ENCODE measurements at regions not wholly inside any gene's neighbourhood (a gene's known extent, or its start where the extent isn't known, plus 50 kb on each side); places are given as distances from the start of the nearest gene placed in this dataset.
"Not testable (repeated sequence)": the region's sequence is repeated elsewhere in the genome, so short reads cannot be mapped to it uniquely, and the experiment has no call there.

DNA sequence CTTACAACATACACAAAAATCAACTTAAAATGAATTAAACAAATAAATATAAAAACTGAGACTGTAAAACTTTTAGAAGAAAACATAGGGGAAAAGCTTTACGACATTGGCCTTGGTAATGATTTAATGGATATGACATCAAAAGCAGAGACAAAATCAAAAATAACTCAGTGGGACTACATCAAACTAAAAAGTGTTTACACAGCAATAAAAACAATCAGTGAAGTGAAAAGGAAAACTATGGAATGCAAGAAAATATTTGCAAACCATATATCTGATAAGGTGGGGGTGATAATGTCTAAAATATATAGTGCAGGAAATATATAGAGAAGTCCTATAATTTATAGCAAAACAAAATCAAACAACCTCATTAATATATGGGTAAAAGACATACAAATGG, 364.4 kb upstream of the INTU start:
- intact Hi-C loops (cut with DNase I, micrococcal nuclease): no loop called here
- no peak for DNase-seq
- no peak for ATAC-seq

DNA sequence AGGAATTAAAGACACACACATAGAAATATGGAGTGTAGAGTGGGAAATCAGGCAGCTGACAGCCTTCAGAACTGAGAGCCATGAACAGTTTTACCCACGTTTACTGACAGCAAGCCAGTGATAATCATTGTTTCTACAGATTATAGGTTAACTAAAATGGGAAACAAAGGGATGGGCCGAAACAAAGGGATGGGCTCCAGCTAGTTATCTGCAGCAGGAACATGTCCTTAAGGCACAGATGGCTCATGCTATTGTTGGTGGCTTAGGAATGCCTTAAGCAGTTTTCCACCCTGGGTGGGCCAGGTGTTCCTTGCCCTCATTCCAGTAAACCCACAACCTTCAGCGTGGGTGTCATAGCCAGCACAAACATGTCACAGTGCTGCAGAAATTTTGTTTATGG, 355.7 kb upstream of the INTU start:
- ATAC-seq: not testable (repeated sequence)

GRCh38 chr4:127284236-127284635, 348.5 kb upstream of the INTU start:
- intact Hi-C loops (cut with DNase I, micrococcal nuclease): no loop called here
- no peak for DNase-seq
- ATAC-seq: no peak

More for the DNA sequence above, 355.7 kb upstream of the INTU start:
- DNase-seq; intact Hi-C loops (cut with DNase I, micrococcal nuclease): not testable (repeated sequence)

GRCh38 chr4:127291316-127291715, 341.4 kb upstream of the INTU start:
- intact Hi-C loops (cut with DNase I, micrococcal nuclease): no loop called here
- DNase-seq (no peak), ATAC-seq (no peak)

GRCh38 chr4:127293496-127293895, 339.3 kb upstream of the INTU start:
- ATAC-seq: no peak
- intact Hi-C loops (cut with DNase I, micrococcal nuclease): no loop called here
- no peak for DNase-seq

GRCh38 chr4:127304356-127304755, 328.4 kb upstream of the INTU start:
- ATAC-seq: no peak
- intact Hi-C loops (cut with DNase I, micrococcal nuclease): no loop called here
- DNase-seq: no peak

DNA sequence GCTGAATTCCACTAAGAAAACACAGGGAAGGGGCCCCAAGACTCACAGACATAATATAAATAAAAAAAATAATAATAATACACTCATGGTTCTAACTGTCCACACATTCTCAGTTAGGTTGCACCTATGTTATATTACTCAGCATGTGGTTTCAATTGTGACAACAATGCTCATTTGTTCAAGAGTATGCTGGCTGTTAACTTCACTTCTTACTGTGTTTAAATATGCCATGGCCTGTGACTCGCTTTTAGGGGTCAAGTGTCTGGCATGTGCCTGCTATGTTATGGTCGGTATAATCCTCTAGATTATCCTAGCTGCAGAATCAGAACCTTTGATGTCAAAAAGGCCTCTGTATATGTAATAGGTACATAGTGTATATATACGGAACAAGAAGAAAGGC, 324.8 kb upstream of the INTU start:
- intact Hi-C loops (cut with DNase I, micrococcal nuclease): no loop called here
- ATAC-seq (no peak), DNase-seq (no peak)

DNA sequence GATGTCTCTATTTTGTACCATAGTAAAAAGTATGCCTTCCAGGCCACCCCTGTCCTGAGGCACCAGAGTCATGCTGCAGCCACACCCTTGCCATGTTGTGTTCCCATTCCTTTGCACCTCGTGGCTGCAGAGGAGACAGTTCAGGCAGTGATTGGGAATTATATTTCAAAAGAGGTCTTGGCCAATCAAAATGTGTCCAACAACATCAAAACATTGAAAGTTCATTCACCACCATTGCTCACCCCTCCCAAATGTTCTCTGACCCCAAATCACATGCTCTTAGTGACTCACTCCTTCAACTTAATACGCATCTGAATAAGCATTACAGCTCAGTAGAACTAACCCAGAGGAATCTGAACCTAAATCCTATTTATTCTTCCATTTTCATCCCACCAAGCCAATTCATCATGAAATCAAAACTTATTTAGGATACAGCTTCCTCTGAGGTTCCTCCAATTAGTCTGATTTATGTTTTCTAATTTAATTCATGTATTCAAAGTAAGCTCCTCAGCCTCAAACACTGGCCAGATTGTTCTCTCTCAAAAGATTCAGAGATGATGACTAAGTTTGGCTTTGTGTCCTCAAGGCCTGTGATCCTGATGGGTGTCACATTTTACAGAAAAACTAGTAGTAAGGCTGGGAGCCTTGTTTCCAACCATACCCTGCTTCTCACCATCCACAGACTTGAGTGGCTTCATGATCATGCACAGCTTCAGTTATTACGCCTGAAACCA, 323.2 kb upstream of the INTU start:
- ATAC-seq (no peak), DNase-seq (no peak)
- intact Hi-C loops (cut with DNase I, micrococcal nuclease): no loop called here

DNA sequence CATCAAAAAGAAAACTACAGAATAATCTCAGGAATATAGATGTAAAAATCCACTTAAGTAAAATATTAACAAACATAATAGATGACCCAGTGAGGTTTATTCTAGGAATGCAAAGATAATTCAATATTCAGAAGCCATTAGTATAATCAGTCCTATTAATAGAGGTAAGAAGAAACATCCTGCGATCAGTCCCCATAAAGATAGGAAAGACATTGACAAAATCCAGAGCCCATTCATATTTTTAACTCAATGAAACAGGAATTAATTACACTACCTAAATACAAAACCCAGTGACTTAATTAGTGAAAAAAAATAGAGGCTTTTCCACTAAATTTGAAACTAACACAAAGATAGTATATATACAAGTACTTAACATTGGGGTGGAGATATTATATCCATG, 321.4 kb upstream of the INTU start:
- no peak for ATAC-seq
- no peak for DNase-seq
- intact Hi-C loops (cut with DNase I, micrococcal nuclease): no loop called here

DNA sequence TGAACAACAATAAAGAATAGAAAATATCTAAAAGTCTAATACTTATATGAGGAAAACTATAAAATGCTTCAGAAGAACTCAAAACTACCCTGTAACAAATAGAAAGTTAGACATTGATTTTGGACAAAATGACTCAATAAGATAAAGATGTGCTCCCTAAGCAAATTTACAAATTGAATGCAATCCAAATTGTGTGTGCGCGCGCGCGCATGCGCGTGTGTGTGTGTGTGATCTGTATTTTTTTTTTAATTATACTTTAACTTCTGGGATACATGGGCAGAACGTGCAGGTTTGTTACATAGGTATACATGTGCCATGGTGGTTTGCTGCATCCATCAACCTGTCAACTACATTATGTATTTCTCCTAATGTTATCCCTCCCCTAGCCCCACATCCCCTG, 320.8 kb upstream of the INTU start:
- ATAC-seq (no peak), DNase-seq (no peak)
- intact Hi-C loops (cut with DNase I, micrococcal nuclease): no loop called here

DNA sequence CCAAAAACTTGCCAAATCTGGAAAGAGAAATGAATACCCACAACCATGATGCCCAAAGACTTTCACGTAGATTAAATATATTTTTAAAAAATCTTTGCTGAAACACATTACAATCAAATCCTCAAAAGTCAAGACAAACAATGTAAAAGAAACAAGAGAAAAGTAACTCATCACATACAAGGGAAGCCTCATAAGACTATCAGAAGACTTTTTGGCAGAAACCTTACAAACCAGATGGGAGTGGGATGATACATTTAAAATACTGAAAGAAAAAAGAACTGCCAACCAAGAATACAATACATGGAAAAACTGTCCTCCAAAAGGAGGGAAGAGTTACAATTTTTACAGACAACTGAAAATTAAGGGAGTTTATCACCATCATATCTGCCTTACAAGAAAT, 319.0 kb upstream of the INTU start:
- intact Hi-C loops (cut with DNase I, micrococcal nuclease): no loop called here
- DNase-seq (no peak), ATAC-seq (no peak)

- intact Hi-C loops (cut with DNase I, micrococcal nuclease): no loop called here
- ATAC-seq (no peak), DNase-seq (no peak)
These were observed 305.3 kb upstream of the INTU start for GRCh38 chr4:127327491-127327890.

DNA sequence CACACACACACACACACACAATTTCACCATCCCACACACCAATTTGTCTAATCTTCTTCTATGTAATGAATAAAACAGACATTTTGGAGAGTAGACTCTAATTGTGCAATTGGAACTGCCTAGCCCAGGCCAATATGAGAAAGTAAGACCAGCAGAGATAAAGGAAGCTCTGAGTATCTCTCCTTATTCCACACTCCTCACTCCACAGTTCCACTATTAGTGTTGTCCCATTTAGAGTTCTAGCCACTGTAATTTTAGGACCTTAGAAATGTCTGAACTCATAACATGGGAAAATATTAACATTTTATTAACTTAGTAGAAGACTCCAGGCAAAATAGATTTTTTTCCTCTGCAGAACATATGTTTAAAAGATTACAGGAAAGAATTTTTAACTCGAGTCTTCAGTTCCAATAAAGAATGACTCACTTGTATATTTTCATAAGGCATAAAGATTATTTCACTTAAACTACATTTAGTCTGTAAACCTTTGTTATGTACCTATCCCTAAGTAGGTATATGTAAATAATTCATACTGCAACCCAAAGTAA, 297.6 kb upstream of the INTU start:
- intact Hi-C loops (cut with DNase I, micrococcal nuclease): no loop called here
- ATAC-seq: no peak
- no peak for DNase-seq

GRCh38 chr4:127335732-127336131, 297.0 kb upstream of the INTU start:
- no peak for ATAC-seq
- intact Hi-C loops (cut with DNase I, micrococcal nuclease): no loop called here
- DNase-seq: no peak

DNA sequence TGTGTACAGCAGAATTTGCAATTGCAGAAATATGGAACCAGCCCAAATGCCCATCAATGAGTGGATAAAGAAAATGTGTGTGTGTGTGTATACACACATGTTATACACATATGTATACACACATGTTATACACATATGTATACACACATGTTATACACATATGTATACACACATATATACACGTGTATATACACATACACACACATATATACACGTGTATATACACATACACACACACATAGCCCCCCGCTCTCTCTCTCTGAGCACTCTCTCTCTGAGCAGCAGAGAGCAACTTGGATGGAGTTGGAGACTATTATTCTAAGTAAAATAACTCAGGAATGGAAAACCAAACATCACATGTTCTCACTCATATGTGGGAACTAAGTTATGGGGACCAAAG, 289.6 kb upstream of the INTU start:
- DNase-seq; intact Hi-C loops (cut with DNase I, micrococcal nuclease); ATAC-seq: not testable (repeated sequence)

- ATAC-seq: no peak
- intact Hi-C loops (cut with DNase I, micrococcal nuclease): no loop called here
- no peak for DNase-seq
These were observed 288.7 kb upstream of the INTU start for GRCh38 chr4:127344071-127344470.

DNA sequence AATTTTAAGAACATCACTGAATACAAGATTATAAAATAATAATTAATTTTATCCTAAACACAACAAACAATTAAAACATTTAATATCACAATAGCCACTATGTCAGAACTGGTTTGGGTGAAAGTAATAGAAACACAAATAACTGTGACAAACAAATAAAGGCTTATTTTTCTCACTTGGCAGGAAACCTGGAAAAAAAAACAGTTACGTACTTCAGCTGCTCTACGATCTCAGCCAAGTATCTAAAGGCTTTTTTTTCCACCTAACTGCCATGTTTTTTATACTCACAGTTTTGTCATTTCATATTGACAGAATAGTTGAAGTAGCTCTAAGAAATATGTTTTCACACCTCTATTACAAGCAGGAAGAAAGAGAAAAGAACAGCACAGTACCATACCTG, 284.8 kb upstream of the INTU start:
- no peak for DNase-seq
- ATAC-seq: no peak
- intact Hi-C loops (cut with DNase I, micrococcal nuclease): no loop called here

DNA sequence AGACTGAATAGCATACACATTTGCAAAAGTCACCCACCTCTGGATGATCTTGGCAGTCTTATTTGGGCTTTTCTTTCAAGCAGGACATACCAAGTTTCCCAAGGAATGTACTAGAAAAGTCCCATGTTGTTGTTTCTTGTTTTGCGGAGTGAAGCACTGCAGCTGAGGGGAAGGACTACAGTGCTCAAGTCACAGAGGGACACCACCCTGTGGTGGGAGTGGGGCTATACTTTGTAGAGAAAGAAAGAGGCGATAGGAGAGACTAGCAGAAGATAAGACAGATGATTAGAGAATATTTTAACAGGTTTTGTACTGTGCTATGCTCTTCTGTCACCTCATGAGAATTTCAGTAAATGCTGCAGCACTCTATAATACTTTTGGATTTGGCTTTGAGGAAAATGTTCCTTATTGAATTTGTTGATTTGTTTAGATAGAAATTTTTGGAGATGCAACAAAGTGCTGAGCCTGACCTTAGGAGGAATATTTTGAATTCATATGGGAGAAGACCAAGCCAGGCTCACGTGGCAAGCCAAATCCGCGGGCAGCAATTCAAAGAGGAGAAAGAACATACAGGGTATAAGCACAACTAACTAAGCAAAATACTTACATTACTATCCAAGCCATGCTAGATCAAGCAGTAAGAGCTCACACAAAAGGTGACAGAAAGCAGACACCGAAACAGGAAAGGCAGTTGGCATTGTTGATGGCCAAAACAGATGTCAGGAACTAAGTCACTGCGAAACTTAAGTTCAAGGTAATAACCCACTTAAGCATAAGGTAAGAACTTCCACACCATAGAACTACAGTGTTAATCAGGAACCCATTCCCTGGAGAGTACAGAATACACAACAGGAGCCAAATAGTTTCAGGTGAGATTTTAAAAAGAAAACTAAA, 280.3 kb upstream of the INTU start:
- intact Hi-C loops (cut with DNase I, micrococcal nuclease): no loop called here
- DNase-seq (no peak), ATAC-seq (no peak)

GRCh38 chr4:127355743-127356142, 277.0 kb upstream of the INTU start:
- DNase-seq: no peak
- no peak for ATAC-seq

GRCh38 chr4:127357765-127358164, 275.0 kb upstream of the INTU start:
- ATAC-seq: no peak
- intact Hi-C loops (cut with DNase I, micrococcal nuclease): no loop called here
- DNase-seq: no peak

More at GRCh38 chr4:127355743-127356142, 277.0 kb upstream of the INTU start:
- intact Hi-C loops (cut with DNase I, micrococcal nuclease): no loop called here
